ENCODE measurements at regions not wholly inside any gene's neighbourhood (a gene's known extent, or its start where the extent isn't known, plus 50 kb on each side); places are given as distances from the start of the nearest gene placed in this dataset.

- in situ Hi-C loops (cut with MboI; ENCODE audit: low sequenced_read_pairs, unreplicated experiment) = no loop called here
- no peak for DNase-seq (ENCODE audit: low spot score)
- TF ChIP-seq CTCF (IDR thresholded peaks at IDR 0.05; ENCODE audit: borderline replicate concordance, control extremely low read depth, extremely low read depth, insufficient read depth, missing control alignments) = no peak
These were observed 149.0 kb upstream of the ZNF516 start for GRCh38 chr18:76643996-76644395.

GRCh38 chr18:76643199-76643598, 148.2 kb upstream of the ZNF516 start:
- no peak for TF ChIP-seq CTCF (IDR thresholded peaks at IDR 0.05; ENCODE audit: borderline replicate concordance, control extremely low read depth, extremely low read depth, insufficient read depth, missing control alignments)
- in situ Hi-C loops (cut with MboI; ENCODE audit: low sequenced_read_pairs, unreplicated experiment) = no loop called here
- DNase-seq (ENCODE audit: low spot score) = no peak

- DNase-seq (ENCODE audit: low spot score) = no peak
- TF ChIP-seq CTCF (IDR thresholded peaks at IDR 0.05; ENCODE audit: borderline replicate concordance, control extremely low read depth, extremely low read depth, insufficient read depth, missing control alignments) = no peak
- in situ Hi-C loops (cut with MboI; ENCODE audit: low sequenced_read_pairs, unreplicated experiment) = no loop called here
These were observed 145.4 kb upstream of the ZNF516 start for GRCh38 chr18:76640438-76640837.

GRCh38 chr18:76634564-76634963, 139.5 kb upstream of the ZNF516 start:
- in situ Hi-C loops (cut with MboI; ENCODE audit: low sequenced_read_pairs, unreplicated experiment) = no loop called here
- DNase-seq (ENCODE audit: low spot score) = no peak
- TF ChIP-seq CTCF (IDR thresholded peaks at IDR 0.05; ENCODE audit: borderline replicate concordance, control extremely low read depth, extremely low read depth, insufficient read depth, missing control alignments) = no peak

- TF ChIP-seq CTCF (IDR thresholded peaks at IDR 0.05; ENCODE audit: borderline replicate concordance, control extremely low read depth, extremely low read depth, insufficient read depth, missing control alignments) = no peak
- in situ Hi-C loops (cut with MboI; ENCODE audit: low sequenced_read_pairs, unreplicated experiment) = no loop called here
- no peak for DNase-seq (ENCODE audit: low spot score)
These were observed 138.7 kb upstream of the ZNF516 start for GRCh38 chr18:76633588-76634269.

- no peak for DNase-seq (ENCODE audit: low spot score)
- in situ Hi-C loops (cut with MboI; ENCODE audit: low sequenced_read_pairs, unreplicated experiment) = no loop called here
- no peak for TF ChIP-seq CTCF (IDR thresholded peaks at IDR 0.05; ENCODE audit: borderline replicate concordance, control extremely low read depth, extremely low read depth, insufficient read depth, missing control alignments)
These were observed 132.4 kb upstream of the ZNF516 start for GRCh38 chr18:76627444-76627843.

Measured in GM13976 (cell line).